Sigmoid colon (tissue), 4 donors: ENCODE measurements at regions not wholly inside any gene's neighbourhood (a gene's known extent, or its start where the extent isn't known, plus 50 kb on each side); places are given as distances from the start of the nearest gene placed in this dataset.

Experiments
- POLR2A ChIP-seq, 2 donors: fragments of 450-650 bp; IDR thresholded peaks; one replicate each; pipeline ENCODE4 v1.6.1; 2016; ENCODE audit warnings: antibody characterized with exemption in 2 of 2, mild to moderate bottlenecking in 2 of 2, moderate library complexity in 2 of 2
- POLR2AphosphoS5 ChIP-seq, 4 donors: sonication (generic); formaldehyde crosslinking; IDR thresholded peaks; one replicate each; pipeline ENCODE4 v1.6.1; 2017; ENCODE audit warnings: antibody characterized with exemption in 4 of 4
- TF ChIP-seq, protein P1 (sequence below), 4 experiments: fragments of 450-650 bp in 3 of 4; fragments of 200-600 bp in 1 of 4; IDR thresholded peaks; one replicate each; pipeline ENCODE4 v1.5.1; 2016 to 2019; ENCODE audit warnings: antibody characterized with exemption in 4 of 4, mild to moderate bottlenecking in 3 of 4, moderate library complexity in 2 of 4

DNA sequence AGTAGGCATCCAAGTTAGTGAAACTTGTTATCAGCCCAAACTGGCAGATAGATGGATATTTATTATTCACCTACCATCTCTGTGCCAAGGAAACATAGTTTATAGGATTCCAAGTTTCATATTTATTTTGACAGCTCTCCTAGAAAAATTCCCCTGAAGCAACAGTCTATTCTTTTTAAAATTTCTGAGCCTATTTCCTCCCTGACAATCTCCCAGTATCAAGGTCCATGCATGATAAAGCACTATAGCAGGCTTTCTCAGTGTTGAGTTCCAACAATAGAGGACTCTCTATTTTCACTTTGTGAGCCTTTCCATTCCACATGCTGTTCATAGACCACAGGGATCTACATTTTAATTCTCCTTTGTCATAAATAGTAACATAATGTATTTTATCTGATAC, 312.6 kb downstream of the SLITRK6 start:
- TF ChIP-seq, protein P1, sequence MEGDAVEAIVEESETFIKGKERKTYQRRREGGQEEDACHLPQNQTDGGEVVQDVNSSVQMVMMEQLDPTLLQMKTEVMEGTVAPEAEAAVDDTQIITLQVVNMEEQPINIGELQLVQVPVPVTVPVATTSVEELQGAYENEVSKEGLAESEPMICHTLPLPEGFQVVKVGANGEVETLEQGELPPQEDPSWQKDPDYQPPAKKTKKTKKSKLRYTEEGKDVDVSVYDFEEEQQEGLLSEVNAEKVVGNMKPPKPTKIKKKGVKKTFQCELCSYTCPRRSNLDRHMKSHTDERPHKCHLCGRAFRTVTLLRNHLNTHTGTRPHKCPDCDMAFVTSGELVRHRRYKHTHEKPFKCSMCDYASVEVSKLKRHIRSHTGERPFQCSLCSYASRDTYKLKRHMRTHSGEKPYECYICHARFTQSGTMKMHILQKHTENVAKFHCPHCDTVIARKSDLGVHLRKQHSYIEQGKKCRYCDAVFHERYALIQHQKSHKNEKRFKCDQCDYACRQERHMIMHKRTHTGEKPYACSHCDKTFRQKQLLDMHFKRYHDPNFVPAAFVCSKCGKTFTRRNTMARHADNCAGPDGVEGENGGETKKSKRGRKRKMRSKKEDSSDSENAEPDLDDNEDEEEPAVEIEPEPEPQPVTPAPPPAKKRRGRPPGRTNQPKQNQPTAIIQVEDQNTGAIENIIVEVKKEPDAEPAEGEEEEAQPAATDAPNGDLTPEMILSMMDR (IDR thresholded peaks at IDR 0.05) = no peak
- TF ChIP-seq POLR2A (IDR thresholded peaks at IDR 0.05) (no peak), POLR2AphosphoS5 (IDR thresholded peaks at IDR 0.05) (no peak)
